GM21381 (cell line): ENCODE measurements at regions not wholly inside any gene's neighbourhood (a gene's known extent, or its start where the extent isn't known, plus 50 kb on each side); places are given as distances from the start of the nearest gene placed in this dataset.

Source experiments
- ATAC-seq: cut with Tn5 transposase; IDR thresholded peaks from one replicate; pipeline ENCODE4 v1.9.1; 2021; ENCODE audit warnings: mild to moderate bottlenecking, moderate library complexity; ENCODE audit not compliant: unreplicated experiment

- no peak for ATAC-seq
Observed at GRCh38 chr19:30122431-30122830, 180.4 kb downstream of the URI1 start.

- ATAC-seq = no peak
Observed at GRCh38 chr19:30123119-30123518, 181.1 kb downstream of the URI1 start.

GRCh38 chr19:30123611-30124010, 181.6 kb downstream of the URI1 start:
- no peak for ATAC-seq

GRCh38 chr19:30128211-30128610, 186.2 kb downstream of the URI1 start:
- no peak for ATAC-seq

- ATAC-seq = no peak
Observed at GRCh38 chr19:30130356-30131122, 188.5 kb downstream of the URI1 start.

GRCh38 chr19:30131246-30131645, 189.2 kb downstream of the URI1 start:
- ATAC-seq = no peak

- ATAC-seq = no peak
Observed at GRCh38 chr19:30131722-30132291, 189.8 kb downstream of the URI1 start.

- ATAC-seq = no peak
Observed at GRCh38 chr19:30132343-30133075, 190.5 kb downstream of the URI1 start.

- ATAC-seq = no peak
Observed at GRCh38 chr19:30133803-30134202, 191.8 kb downstream of the URI1 start.

- no peak for ATAC-seq
Observed at GRCh38 chr19:30135093-30135757, 193.2 kb downstream of the URI1 start.

GRCh38 chr19:30135797-30136196, 193.8 kb downstream of the URI1 start:
- no peak for ATAC-seq

- ATAC-seq = no peak
Observed at GRCh38 chr19:30136611-30137195, 194.7 kb downstream of the URI1 start.

- ATAC-seq = no peak
Observed at GRCh38 chr19:30137747-30138146, 195.7 kb downstream of the URI1 start.

GRCh38 chr19:30144242-30144758, 202.3 kb downstream of the URI1 start:
- no peak for ATAC-seq

GRCh38 chr19:30144802-30145201, 202.8 kb downstream of the URI1 start:
- no peak for ATAC-seq

- ATAC-seq = no peak
Observed at GRCh38 chr19:30145467-30145866, 203.4 kb downstream of the URI1 start.

- no peak for ATAC-seq
Observed at GRCh38 chr19:30146346-30146745, 204.3 kb downstream of the URI1 start.

- no peak for ATAC-seq
Observed at GRCh38 chr19:30148039-30148790, 206.2 kb downstream of the URI1 start.

GRCh38 chr19:30148803-30149202, 206.8 kb downstream of the URI1 start:
- no peak for ATAC-seq

- no peak for ATAC-seq
Observed at GRCh38 chr19:30149300-30149699, 207.3 kb downstream of the URI1 start.
